Activated B cell treated with CpG ODN at 0.5 μM for 24 hours (primary cell): ENCODE measurements at regions not wholly inside any gene's neighbourhood (a gene's known extent, or its start where the extent isn't known, plus 50 kb on each side); places are given as distances from the start of the nearest gene placed in this dataset.

Source experiments
- ATAC-seq: fragments of 200-7000 bp; cut with Tn5 transposase; one replicate; pipeline ENCODE4 v1.10.0; 2021; ENCODE audit warnings: low read depth, mild to moderate bottlenecking, moderate library complexity
- CTCF ChIA-PET: fragments of 350-600 bp; sonication (Branson Sonifier 250); formaldehyde crosslinking; loops from one replicate; lab custom pipeline; 2021; ENCODE audit warnings: antibody characterized with exemption; lab: Charles Lee
- POLR2A ChIA-PET: fragments of 350-600 bp; sonication (Branson Sonifier 250); formaldehyde crosslinking; loops from one replicate; lab custom pipeline; 2021; ENCODE audit warnings: antibody characterized with exemption; lab: Charles Lee
- DNase-seq: peaks from one replicate; pipeline ENCODE4 v3.0.0; 2022
- H3K27ac Mint-ChIP-seq: one replicate; pipeline ENCODE4 v1.8.0; 2020; ENCODE audit warnings: mixed read lengths
- H3K27me3 Mint-ChIP-seq: one replicate; pipeline ENCODE4 v1.8.0; 2021; ENCODE audit warnings: mixed read lengths
- H3K36me3 Mint-ChIP-seq: one replicate; pipeline ENCODE4 v1.8.0; 2021; ENCODE audit warnings: low read depth, mixed read lengths
- H3K4me1 Mint-ChIP-seq: one replicate; pipeline ENCODE4 v1.8.0; 2021; ENCODE audit warnings: mixed read lengths
- H3K4me3 Mint-ChIP-seq: one replicate; pipeline ENCODE4 v1.8.0; 2020; ENCODE audit warnings: mild to moderate bottlenecking, mixed read lengths
- H3K9me3 Mint-ChIP-seq: one replicate; pipeline ENCODE4 v1.8.0; 2020; ENCODE audit warnings: mixed read lengths
- intact Hi-C: fragments of 100-400 bp; cut with micrococcal nuclease; formaldehyde crosslinking; loops from one replicate; pipeline ENCODE4 v1.15.1; 2024
- TF ChIP-seq, protein P1 (sequence below): fragments of 200-600 bp; IDR thresholded peaks from one replicate; pipeline ENCODE4 v1.8.0; 2022; ENCODE audit warnings: antibody characterized with exemption, mild to moderate bottlenecking

DNA sequence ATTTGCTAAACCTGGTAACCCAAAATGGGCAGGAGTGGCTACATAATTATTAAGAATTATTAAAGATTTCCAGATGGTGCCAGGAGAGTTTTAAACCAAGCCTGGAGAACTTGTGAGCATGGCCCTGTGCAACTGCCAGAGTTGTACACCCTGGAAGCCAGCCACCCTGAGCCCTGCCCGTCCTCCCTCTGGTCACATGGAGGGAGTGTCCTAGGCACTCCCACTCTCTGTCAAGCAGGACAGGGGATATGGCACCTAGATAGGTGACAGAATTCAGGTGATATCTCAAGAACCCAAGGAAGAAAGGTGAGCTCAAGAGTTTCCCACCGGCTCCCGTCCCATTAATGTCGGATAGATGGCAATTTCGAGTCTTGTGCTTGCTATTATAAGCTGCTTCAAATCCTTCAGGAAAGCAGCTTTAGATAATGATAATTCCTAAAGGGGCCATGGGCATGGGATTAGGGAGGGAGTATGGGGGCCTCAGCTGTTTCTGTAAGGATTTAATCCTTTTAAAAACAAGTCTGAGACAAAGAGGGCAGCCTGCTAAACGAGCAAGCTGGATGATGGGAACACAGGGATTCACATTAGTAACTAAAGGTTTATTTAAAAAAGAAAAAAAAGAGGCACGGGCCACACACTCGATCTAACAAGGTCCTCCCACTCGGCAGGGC is 169.1 kb downstream of the BMP7 start:
- peaks cover 12% of the 10 kb centered on the region for H3K27me3 Mint-ChIP-seq
- H3K4me1 Mint-ChIP-seq: peaks cover under 1% of the 10 kb centered on the region
- H3K27ac Mint-ChIP-seq: no peak overlapping the region
- ATAC-seq: no peak
- TF ChIP-seq, protein P1, sequence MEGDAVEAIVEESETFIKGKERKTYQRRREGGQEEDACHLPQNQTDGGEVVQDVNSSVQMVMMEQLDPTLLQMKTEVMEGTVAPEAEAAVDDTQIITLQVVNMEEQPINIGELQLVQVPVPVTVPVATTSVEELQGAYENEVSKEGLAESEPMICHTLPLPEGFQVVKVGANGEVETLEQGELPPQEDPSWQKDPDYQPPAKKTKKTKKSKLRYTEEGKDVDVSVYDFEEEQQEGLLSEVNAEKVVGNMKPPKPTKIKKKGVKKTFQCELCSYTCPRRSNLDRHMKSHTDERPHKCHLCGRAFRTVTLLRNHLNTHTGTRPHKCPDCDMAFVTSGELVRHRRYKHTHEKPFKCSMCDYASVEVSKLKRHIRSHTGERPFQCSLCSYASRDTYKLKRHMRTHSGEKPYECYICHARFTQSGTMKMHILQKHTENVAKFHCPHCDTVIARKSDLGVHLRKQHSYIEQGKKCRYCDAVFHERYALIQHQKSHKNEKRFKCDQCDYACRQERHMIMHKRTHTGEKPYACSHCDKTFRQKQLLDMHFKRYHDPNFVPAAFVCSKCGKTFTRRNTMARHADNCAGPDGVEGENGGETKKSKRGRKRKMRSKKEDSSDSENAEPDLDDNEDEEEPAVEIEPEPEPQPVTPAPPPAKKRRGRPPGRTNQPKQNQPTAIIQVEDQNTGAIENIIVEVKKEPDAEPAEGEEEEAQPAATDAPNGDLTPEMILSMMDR: no peak
- H3K4me3 Mint-ChIP-seq: no peak overlapping the region
- intact Hi-C loops: no loop called here
- H3K9me3 Mint-ChIP-seq: no peaks in the 10 kb centered on the region
- ChIA-PET CTCF (no interaction called here), POLR2A (no interaction called here)
- no peak for DNase-seq
- no peaks in the 10 kb centered on the region for H3K36me3 Mint-ChIP-seq

DNA sequence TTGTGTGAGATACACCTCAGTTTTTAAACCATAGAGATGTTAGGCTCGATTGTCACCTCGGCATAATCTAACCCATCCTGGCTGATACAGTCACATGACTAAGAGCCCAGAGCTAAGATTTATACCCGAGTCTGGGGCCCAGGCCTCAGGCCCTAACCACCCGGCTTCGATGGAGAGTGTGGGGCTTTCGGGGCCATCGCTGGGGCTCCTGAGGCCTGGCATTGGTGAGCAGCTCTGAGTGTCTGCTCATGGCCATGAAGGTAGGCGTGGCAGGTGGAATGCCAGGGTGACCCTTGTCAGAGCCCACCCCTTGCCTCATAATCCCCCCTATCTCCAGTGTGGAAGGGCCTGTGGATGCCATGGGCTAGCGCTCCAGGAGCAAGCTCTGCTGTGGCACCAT is 164.3 kb downstream of the BMP7 start:
- Mint-ChIP-seq H3K36me3 (no peaks in the 10 kb centered on the region), H3K4me1 (no peaks in the 10 kb centered on the region), H3K27ac (no peak overlapping the region), H3K9me3 (no peaks in the 10 kb centered on the region), H3K4me3 (no peak overlapping the region), H3K27me3 (peaks cover 5% of the 10 kb centered on the region)
- intact Hi-C loops: no loop called here
- ChIA-PET POLR2A (no interaction called here), CTCF (no interaction called here)
- DNase-seq: no peak
- TF ChIP-seq, protein P1: no peak
- ATAC-seq: no peak

DNA sequence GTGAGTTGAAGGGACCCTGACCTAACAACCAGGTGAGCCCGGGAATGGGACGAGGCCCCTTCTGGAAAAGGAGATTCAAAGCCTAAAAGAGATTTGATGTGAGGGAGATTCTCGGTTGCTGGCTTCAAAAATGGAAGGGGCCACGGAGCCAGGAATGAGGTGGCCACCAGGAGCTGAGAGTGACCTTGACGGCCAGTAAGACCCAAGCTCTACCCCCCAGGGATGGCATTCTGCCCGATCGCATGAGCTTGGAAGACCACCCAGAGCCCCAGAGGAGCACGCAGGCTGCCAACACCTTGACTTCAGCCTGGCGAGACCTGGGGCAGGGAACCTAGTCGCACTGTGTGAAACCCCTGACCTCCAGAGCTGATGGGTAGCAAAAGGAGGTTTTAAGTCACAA is 163.9 kb downstream of the BMP7 start:
- H3K27me3 Mint-ChIP-seq: peaks cover 5% of the 10 kb centered on the region
- POLR2A ChIA-PET: no interaction called here
- DNase-seq: no peak
- intact Hi-C loops: no loop called here
- CTCF ChIA-PET: no interaction called here
- H3K36me3 Mint-ChIP-seq: no peaks in the 10 kb centered on the region
- no peaks in the 10 kb centered on the region for H3K9me3 Mint-ChIP-seq
- H3K4me3 Mint-ChIP-seq: no peak overlapping the region
- no peak overlapping the region for H3K27ac Mint-ChIP-seq
- TF ChIP-seq, protein P1: no peak
- no peak for ATAC-seq
- no peaks in the 10 kb centered on the region for H3K4me1 Mint-ChIP-seq

DNA sequence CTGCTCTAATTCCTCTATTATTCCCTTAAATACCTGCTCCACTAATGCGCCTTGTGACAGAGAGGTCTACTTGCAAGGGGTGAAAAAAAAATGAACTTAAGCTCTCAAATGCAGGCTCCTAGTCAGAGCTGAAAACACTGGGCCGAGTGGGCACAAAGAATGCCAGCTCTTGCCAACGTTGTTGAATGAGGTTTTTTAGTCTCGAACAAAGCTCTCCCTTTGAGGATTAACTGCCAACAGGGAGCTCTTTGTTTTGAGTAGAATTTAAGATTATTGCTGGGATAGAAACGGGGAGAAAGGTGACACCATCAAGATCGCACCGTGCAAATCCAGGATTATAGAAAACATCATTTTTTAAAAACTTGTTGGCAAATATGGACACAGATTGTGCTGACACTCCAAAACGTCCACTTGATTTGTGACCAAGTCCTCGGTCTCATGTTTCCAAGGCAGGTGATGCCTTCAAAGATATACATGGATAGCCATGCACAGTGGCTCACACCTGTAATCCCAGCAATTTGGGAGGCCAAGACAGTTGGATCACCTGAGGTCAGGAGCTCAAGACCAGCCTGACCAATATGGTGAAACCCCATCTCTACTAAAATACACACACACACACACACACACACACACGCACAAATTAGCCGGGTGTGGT is 163.2 kb downstream of the BMP7 start:
- TF ChIP-seq, protein P1: no peak

DNA sequence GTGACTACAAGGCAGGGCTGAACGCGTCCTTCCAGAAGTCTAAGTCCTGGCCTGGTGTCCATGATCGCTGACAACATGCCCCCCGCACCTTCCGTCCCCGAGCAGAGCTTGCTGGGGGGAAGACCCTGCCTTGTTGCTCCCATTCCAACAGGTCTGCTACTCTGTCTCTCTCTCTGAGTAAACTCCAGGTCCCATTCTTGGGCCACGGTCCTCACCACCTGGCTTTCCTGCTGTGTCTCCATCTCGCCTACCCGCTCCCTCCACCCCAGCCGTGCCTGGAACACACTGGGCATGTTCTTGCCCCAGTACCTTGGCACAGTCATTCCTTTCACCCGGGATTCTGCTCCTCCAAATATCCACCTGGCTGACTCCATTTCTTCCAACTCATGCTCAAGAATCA is 162.3 kb downstream of the BMP7 start:
- H3K4me1 Mint-ChIP-seq: no peaks in the 10 kb centered on the region
- ChIA-PET CTCF (no interaction called here), POLR2A (no interaction called here)
- H3K9me3 Mint-ChIP-seq: no peaks in the 10 kb centered on the region
- TF ChIP-seq, protein P1: no peak
- H3K27me3 Mint-ChIP-seq: peaks cover 2% of the 10 kb centered on the region
- DNase-seq: no peak
- no peak overlapping the region for H3K4me3 Mint-ChIP-seq
- H3K27ac Mint-ChIP-seq: no peak overlapping the region
- ATAC-seq: no peak
- intact Hi-C loops: no loop called here
- no peaks in the 10 kb centered on the region for H3K36me3 Mint-ChIP-seq

More for the DNA sequence above, 163.2 kb downstream of the BMP7 start:
- no peak for DNase-seq
- Mint-ChIP-seq H3K36me3 (no peaks in the 10 kb centered on the region), H3K9me3 (no peaks in the 10 kb centered on the region), H3K4me1 (no peaks in the 10 kb centered on the region), H3K27me3 (peaks cover 2% of the 10 kb centered on the region), H3K27ac (no peak overlapping the region), H3K4me3 (no peak overlapping the region)
- intact Hi-C loops: no loop called here
- ChIA-PET POLR2A (no interaction called here), CTCF (no interaction called here)
- ATAC-seq: no peak
